G401 (cell line): ENCODE measurements at regions not wholly inside any gene's neighbourhood (a gene's known extent, or its start where the extent isn't known, plus 50 kb on each side); places are given as distances from the start of the nearest gene placed in this dataset.
"Not testable (repeated sequence)": the region's sequence is repeated elsewhere in the genome, so short reads cannot be mapped to it uniquely, and the experiment has no call there.

Experiments
- DNase-seq: peaks from one replicate; pipeline ENCODE4 v3.0.0-alpha.2; 2015; ENCODE audit warnings: low spot score
- in situ Hi-C: cut with HindIII; loops from 2 replicates; pipeline ENCODE4 v1.10.0; 2016; ENCODE audit warnings: low sequenced_read_pairs, mixed read lengths

DNA sequence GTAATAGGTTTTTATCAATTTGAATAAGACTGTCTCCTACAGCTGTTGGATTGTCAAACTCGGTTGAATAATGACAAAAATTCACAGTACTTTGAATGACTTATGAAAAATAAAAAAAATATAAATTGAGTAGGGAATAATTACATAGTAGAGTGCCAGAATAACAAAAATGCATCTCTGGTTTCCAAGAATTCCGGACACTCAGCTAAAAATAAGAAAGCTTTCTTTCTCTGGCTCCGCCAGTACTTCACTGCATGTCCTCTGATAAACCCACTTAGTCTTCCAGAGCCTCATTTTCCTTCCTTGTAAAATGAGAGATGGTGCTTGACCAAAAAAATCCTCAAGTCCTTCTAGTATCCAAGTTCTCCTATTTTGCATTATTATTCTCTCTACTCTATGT is 374.6 kb upstream of the LUZP2 start:
- DNase-seq: no peak
- in situ Hi-C loops: no loop called here

DNA sequence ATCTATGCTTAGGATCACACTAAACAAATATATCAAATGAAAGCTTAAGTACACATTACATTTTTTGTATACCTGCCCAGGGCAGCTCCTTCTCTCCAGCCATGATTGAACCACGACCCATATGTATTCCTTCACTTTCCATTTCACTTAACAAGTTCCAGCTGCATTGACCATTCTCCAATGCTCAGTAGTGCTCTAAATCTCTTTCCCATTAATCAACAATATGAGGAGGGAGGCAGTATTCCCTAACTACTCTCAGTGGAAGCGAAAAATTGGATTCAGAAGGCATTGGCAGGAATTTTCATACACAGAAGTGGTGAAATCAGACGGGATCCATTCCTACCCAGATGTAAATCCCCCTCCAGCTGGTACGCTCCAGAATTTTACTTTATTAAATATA is 372.0 kb upstream of the LUZP2 start:
- DNase-seq: no peak
- in situ Hi-C loops: no loop called here

DNA sequence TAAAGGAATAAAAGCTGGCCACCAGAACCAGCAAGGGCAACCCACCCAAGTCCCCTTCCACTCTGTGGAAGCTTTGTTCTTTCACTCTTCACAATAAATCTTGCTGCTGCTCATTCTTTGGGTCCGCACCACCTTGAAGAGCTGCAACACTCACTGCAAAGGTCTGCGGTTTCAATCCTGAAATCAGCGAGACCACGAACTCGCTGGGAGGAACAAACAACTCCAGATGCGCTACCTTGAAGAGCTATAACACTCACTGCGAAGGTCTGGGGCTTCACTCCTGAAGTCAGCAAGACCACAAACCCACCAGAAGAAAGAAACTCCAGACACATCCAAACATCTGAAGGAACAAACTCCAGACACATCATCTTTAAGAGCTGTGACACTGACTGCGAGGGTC is 365.2 kb upstream of the LUZP2 start:
- no peak for DNase-seq
- in situ Hi-C loops: no loop called here

- no peak for DNase-seq
- in situ Hi-C loops: no loop called here
These were observed 364.4 kb upstream of the LUZP2 start for GRCh38 chr11:24132471-24132870.

DNA sequence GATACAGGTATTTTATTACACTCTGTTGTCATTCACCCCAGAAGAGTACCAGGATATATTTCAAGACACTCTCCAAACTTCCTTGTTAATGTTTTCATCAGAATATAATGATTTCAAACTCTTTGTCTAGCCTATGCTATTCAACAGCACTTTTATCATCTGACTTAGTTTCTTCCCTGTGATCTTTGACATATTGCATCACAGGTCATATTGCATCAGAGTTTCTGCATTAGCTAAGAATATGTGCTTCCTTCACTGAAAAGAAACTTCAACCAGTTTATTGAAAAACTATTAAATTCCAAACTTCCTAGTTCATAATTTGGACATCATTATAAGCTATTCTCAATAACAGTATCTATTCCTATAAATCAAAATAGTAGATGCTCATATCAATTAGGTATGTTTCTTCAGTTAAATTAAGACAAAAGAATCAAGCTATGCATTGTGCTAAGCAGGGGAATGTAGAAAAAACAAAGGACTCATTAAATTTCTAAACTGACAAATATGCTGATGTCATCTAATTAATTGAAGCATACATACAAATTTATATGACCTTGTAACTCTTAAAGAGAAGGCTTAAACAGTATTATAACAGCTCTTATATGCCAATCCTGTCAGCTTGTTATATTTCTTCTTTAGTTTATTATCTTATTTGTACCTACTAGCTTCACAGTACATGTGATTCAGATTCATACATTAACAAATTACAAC is 361.8 kb upstream of the LUZP2 start:
- DNase-seq: no peak
- in situ Hi-C loops: no loop called here

DNA sequence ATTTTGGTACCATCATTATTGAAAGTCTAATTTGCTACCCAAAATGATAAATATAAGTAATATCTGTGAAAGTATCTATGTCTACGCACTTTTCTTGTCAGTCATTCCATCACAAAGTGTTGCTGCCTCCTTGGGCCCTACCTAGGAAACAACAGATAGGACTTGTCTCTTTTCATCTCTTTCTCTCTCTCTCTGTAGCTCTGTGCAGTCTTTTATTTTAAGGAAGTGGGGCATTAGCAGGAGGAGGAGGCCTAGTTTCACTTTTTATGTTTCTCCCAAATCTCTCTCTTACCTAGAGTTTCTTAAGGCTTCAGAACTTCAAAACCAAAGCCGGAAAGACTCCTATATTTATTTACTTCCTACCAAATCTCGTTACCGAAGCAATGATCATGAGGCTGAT is 354.8 kb upstream of the LUZP2 start:
- in situ Hi-C loops: no loop called here

GRCh38 chr11:24145411-24145810 is 351.4 kb upstream of the LUZP2 start:
- in situ Hi-C loops: no loop called here
- DNase-seq: no peak

More for the DNA sequence above, 354.8 kb upstream of the LUZP2 start:
- DNase-seq: no peak

DNA sequence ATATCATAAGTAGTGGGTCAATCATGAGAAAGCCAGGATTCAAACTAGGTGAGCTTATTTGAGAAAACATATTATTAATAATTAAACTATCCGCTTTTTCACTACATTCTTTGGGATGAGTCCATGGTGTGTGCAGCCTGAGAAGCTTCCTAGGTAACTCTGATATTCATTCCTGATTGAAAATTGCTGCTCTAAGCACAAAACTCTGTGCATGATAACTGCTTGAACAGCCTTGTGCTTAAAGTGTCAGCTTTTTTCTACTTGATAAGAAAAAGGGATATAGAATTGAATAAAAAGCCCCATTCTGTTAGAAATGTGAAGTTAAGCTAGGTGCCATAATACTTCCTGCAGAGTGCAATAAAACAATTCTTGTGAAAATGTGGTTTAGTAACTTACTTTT is 343.5 kb upstream of the LUZP2 start:
- in situ Hi-C loops: no loop called here

GRCh38 chr11:24155792-24156191 is 341.1 kb upstream of the LUZP2 start:
- no peak for DNase-seq
- in situ Hi-C loops: no loop called here

More for the DNA sequence above, 343.5 kb upstream of the LUZP2 start:
- no peak for DNase-seq

DNA sequence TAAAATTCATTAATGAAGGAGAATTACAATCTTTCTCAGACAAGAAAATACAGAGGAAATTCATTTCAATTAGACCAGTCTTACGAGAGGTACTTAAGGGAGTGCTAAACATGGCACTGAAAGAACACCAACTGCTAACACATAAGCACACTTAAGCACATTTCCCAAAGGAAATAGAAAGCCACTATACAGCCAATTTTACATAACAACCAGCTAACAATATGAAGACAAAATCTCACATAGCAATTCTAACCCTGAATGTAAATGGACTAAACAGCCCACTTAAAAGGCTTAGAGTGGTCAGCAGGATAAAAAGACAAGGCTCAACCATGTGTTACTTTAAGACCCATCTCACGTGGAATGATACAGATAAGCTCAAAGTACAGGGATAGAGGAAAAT is 339.5 kb upstream of the LUZP2 start:
- no peak for DNase-seq
- in situ Hi-C loops: no loop called here

- DNase-seq: no peak
- in situ Hi-C loops: no loop called here
These were observed 335.3 kb upstream of the LUZP2 start for GRCh38 chr11:24161587-24161986.

DNA sequence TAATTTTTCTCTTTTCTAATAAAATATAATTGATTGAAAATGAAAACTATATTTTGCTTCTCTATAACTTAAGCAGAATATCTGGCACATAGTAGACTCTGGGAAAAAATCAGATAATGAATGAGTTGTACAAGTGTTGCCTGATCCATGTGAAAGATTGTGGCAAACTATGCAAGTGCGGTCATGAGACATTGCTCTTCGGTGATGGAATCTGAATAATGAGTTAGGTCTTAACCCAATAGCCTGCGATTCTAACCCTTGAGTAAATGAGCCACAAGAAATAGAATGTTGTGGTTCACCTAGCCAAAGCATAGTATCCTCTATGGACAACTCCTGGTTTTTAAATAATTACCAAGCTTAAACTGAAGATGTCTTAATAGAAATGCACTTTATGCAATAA is 333.7 kb upstream of the LUZP2 start:
- in situ Hi-C loops: no loop called here
- no peak for DNase-seq

- in situ Hi-C loops: no loop called here
- DNase-seq: no peak
These were observed 333.0 kb upstream of the LUZP2 start for GRCh38 chr11:24163841-24164240.

DNA sequence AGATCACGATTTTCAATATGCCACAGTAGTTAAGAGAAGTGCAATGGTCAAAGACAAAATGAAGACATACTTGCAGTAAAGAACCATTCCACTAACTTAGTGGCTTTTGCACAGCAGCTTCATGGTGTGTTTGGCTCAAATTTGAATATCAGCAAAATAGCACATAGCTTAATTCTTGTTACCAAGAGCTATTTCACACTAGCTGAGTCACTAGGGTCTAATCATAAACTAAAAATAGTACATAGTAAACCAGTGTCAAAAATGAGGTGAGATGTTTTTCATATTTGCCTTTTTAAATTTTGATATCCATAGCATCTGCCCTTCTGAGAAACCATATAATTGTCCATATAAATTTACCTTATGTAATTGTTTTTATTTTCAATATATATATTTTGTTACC is 325.0 kb upstream of the LUZP2 start:
- in situ Hi-C loops: no loop called here

DNA sequence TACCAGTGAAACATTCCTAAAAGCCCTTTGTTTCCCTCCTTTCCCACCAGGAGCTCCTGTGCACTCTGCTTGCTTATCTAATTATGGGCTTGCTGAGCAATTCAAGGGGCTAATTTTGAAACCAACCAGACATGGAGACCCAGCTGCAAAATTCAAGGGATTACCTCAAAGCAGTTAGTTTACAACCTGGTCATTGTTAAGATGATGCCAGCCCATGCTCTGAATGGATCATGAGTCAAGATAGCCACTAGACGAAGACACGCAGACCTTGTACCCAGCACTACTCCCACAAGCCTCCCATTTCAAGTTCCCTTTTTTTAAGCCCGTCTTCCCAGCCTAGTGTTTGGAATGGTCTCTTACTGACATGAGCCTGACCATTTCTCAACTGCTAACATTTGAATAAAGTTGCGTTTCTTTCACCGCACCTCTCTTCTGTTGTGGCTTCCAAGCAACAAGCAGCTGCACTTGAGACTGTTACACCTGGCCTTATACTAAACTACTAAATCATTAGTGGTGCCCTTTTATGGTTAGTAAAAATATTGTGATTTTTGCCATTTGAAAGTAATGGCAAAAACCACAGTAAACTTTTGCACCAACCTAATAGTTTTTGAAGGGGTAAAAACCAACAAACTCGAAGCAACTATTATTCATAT is 315.3 kb upstream of the LUZP2 start:
- DNase-seq: no peak
- in situ Hi-C loops: no loop called here

More for the DNA sequence above, 325.0 kb upstream of the LUZP2 start:
- DNase-seq: no peak

DNA sequence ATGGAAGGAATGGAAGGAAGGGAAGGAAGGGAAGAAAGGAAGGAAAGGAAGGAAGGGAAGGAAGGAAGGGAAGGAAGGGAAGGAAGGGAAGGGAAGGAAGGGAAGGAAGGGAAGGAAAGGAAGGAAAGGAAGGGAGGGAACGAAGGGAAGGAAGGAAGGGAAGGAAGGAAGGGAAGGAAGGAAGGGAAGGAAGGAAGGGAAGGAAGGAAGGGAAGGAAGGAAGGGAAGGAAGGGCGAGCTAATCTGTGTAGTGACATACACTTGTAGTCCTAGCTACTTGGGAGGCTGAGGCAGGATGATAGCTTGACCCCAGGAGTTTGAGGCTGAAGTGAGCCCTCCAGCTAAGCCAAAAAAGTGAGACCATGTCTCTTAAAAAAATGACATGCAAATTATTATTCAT is 311.3 kb upstream of the LUZP2 start:
- DNase-seq, in situ Hi-C loops: not testable (repeated sequence)

DNA sequence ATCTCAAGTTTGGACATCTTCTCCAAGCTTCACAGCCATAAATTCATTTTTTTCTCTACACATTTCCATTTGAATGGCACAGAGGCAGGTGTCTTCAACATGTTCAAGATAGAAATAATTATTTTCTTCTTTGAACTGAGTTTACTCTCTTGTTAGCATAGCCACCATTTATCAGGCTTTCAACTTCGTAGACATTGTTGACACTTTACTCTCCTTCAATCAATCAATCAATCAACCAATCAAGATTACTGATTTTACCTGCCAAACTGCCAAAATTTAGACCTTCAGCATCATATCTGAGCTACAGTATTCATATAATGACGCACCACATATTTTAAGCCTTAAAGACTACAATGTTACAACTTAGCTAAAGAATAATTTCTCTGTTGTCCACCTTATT is 300.1 kb upstream of the LUZP2 start:
- in situ Hi-C loops: no loop called here
- DNase-seq: no peak

DNA sequence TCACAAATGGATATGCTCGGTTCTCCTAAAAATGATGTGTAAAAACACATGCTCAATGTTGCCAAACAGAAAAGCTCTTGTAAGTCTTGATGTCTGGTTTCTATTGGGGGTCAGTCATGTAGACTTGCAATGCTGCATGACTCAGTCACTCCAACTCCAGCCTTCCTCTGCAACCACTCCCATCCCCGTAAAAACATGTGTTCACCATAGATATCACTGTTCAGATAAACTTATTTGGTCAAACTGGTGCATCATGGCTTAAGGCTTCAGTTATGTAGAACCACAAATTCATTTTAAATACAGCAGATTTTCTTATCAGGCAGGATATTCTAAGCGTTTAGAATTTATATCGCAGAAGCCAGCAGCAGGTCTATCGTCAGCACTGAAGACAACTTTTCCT is 298.4 kb upstream of the LUZP2 start:
- in situ Hi-C loops: no loop called here

GRCh38 chr11:24199461-24199860 is 297.4 kb upstream of the LUZP2 start:
- DNase-seq: no peak
- in situ Hi-C loops: no loop called here

More for the DNA sequence above, 298.4 kb upstream of the LUZP2 start:
- DNase-seq: no peak

DNA sequence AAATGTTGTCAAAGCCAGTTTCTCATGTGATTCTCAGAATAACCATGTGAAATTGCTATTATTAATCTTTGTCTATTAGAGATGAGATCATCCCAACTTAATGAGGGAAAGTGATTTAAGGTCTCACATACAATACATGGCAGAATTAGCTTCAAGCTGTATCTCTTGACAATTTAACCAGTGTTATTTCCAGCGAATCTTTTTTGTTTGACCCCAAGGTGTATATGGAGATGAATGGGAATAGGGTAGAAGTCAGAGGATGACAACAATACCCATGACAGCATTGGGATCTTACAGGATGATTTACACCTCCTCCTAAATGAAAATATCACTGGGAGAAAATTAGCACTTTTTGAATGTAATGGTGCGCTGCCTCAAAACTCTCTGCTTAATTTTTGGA is 290.8 kb upstream of the LUZP2 start:
- no peak for DNase-seq
- in situ Hi-C loops: no loop called here

DNA sequence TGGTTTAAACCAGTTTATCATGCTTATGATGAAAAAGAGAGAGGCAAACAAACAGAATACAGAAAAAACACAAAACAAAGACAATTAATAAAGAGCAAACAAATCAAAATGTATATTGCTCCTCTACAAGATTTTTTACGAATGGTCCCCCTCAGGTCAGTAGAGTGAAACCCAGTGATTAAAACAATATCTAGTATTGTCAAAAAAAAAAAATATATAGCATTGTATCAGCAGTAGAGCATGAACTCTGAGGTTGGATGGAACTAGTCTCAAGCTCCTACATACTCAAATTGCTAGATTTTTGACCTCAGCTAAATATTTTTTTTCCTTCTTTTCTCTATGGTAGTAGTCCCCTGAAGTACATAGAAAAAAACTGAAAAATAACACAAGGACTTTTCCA is 290.3 kb upstream of the LUZP2 start:
- in situ Hi-C loops: no loop called here
- DNase-seq: no peak
